ENCODE measurements at regions not wholly inside any gene's neighbourhood (a gene's known extent, or its start where the extent isn't known, plus 50 kb on each side); places are given as distances from the start of the nearest gene placed in this dataset.

DNA sequence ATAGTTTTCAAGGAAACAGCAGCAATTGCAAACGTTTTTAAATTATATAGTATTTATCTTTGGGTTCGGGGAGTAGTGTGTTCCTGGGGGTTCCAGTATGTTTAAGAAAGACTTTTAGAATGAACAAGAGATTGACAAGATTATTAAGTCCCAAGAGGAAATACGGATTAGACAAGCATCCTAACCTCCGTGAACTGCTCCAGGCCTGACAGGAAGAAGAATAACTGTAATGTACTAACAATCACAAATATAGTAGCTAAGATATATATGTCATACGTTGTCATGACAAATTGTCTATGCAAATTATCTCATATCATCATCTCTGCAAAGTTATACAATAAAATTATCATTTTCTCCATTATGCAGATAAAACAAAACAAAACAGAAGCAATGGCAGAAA, 1397.2 kb downstream of the MRPL39 start:
- intact Hi-C loops (cut with DNase I), result no loop called here
- Histone ChIP-seq H3K9me3 (peaks cover 0 to 19% of the 10 kb centered on the region in 2 donors), H3K27ac (no peak overlapping the region), H3K27me3 (no peaks in the 10 kb centered on the region), H3K4me3 (no peak overlapping the region), H3K4me1 (no peaks in the 10 kb centered on the region), H3K36me3 (no peaks in the 10 kb centered on the region)
- TF ChIP-seq, protein P1, sequence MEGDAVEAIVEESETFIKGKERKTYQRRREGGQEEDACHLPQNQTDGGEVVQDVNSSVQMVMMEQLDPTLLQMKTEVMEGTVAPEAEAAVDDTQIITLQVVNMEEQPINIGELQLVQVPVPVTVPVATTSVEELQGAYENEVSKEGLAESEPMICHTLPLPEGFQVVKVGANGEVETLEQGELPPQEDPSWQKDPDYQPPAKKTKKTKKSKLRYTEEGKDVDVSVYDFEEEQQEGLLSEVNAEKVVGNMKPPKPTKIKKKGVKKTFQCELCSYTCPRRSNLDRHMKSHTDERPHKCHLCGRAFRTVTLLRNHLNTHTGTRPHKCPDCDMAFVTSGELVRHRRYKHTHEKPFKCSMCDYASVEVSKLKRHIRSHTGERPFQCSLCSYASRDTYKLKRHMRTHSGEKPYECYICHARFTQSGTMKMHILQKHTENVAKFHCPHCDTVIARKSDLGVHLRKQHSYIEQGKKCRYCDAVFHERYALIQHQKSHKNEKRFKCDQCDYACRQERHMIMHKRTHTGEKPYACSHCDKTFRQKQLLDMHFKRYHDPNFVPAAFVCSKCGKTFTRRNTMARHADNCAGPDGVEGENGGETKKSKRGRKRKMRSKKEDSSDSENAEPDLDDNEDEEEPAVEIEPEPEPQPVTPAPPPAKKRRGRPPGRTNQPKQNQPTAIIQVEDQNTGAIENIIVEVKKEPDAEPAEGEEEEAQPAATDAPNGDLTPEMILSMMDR (IDR thresholded peaks at IDR 0.05), result no peak
- DNase-seq (no peak), ATAC-seq (no peak)

DNA sequence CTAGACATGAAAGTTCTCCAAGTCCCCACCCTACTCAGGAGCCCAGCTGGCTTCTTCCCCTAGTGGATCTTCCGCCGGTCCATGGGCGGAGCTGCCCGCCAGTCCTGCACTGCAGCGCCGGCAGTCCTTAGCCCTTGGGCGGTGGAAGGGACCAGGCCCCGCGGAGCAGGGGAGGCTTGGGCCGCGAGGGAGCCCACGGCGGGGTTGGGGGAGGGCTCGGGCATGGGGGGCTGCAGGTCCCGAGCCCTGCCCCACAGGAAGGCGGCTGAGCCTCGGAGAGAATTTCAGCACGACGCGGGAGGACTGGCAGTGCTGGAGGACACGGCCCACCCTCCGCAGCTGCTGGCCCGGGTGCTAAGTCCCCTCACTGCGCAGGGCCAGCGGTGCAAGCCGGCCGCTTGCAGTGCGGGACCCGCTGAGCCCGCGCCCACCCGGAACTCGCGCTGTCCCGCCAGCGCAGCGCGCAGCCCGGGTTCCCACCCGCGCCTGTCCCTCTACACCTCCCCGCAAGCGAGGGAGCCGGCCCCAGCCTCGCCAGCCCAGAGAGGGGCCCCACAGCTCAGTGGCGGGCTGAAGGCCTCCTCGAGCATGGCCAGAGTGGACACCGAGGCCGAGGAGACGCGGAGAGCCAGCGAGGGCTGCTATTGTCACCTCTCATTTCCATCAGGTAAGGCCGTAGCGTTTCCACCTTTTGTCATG, 1398.6 kb downstream of the MRPL39 start:
- no peak for ATAC-seq
- no peak overlapping the region for H3K4me3 ChIP-seq
- TF ChIP-seq, protein P1 (IDR thresholded peaks at IDR 0.05), result no peak
- DNase-seq, result peak in 1 of 4 donors; percentile 70
- no peaks in the 10 kb centered on the region for H3K36me3 ChIP-seq
- intact Hi-C loops (cut with DNase I), result no loop called here
- H3K4me1 ChIP-seq, result no peaks in the 10 kb centered on the region
- no peak overlapping the region for H3K27ac ChIP-seq
- H3K27me3 ChIP-seq, result no peaks in the 10 kb centered on the region
- peaks cover 0 to 19% of the 10 kb centered on the region in 2 donors for H3K9me3 ChIP-seq

DNA sequence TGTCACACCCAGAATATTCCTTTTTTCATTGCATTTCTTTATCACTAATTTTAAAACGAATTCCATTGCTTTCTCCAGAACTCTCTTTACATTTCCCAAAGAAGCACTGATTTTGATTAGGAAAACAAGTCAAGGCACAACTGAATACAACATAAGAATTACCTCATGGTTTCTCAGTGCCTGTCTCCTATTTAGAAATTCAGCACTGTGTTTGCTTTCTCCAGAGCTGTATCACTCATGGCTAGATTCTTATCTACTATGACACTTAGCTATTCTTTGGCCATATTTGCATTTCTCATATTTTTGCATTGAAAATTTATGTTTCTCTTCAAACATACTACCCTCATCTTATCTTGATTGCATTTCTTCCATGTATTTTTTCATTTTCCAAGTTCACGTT, 1402.0 kb downstream of the MRPL39 start:
- Histone ChIP-seq H3K4me1 (no peaks in the 10 kb centered on the region), H3K4me3 (no peak overlapping the region), H3K36me3 (no peaks in the 10 kb centered on the region), H3K27me3 (no peaks in the 10 kb centered on the region), H3K9me3 (peaks cover 0 to 19% of the 10 kb centered on the region in 2 donors), H3K27ac (no peak overlapping the region)
- ATAC-seq, result no peak
- intact Hi-C loops (cut with DNase I), result no loop called here
- no peak for DNase-seq
- TF ChIP-seq, protein P1 (IDR thresholded peaks at IDR 0.05), result no peak

DNA sequence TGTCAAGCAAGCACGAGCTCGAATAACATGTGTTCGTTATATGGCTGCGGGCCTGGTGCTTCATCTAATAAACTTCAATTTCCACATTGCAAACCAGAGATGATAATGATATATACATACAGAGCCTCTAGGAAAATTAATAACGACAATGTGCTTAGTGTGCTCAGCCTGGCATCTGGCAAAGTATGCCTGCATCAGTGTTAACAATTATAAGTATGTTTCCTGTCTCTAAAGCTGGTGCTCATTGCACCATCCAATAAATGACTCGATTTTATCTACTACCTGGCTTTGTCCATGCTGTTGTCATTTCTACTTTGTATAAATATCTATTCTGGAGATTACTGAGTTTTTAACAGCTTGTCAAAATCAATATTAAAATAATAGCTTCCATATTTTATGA, 1402.6 kb downstream of the MRPL39 start:
- no peak for DNase-seq
- Histone ChIP-seq H3K9me3 (peaks cover 0 to 18% of the 10 kb centered on the region in 2 donors), H3K4me1 (no peaks in the 10 kb centered on the region), H3K36me3 (no peaks in the 10 kb centered on the region), H3K27me3 (no peaks in the 10 kb centered on the region), H3K4me3 (no peak overlapping the region), H3K27ac (no peak overlapping the region)
- ATAC-seq, result no peak
- TF ChIP-seq, protein P1 (IDR thresholded peaks at IDR 0.05), result no peak
- intact Hi-C loops (cut with DNase I), result no loop called here

DNA sequence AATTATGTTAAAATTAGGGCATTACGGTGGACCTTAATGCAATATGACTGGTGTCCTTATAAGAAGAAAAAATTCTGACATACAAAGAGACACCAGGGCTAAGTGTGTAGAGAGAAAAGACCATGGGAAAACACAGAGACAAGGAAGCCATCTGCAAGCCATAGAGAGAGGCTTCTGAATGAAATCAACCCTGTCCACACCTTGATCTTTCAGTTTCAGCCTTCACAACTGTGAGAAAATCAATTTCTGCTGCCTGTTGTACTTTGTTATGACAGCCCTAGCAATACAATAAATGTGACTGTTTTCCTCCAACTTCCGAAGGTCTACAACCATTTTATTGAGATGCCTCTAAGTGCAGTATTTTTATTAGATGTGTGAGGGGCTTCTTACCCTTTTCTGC, 1407.2 kb downstream of the MRPL39 start:
- H3K9me3 ChIP-seq, result no peaks in the 10 kb centered on the region
- H3K4me3 ChIP-seq, result no peak overlapping the region
- intact Hi-C loops (cut with DNase I), result no loop called here
- TF ChIP-seq, protein P1 (IDR thresholded peaks at IDR 0.05), result no peak
- no peak for DNase-seq
- H3K27ac ChIP-seq, result no peak overlapping the region
- no peaks in the 10 kb centered on the region for H3K27me3 ChIP-seq
- ATAC-seq, result no peak
- no peaks in the 10 kb centered on the region for H3K36me3 ChIP-seq
- no peaks in the 10 kb centered on the region for H3K4me1 ChIP-seq
